22Rv1 (cell line): ENCODE measurements at regions not wholly inside any gene's neighbourhood (a gene's known extent, or its start where the extent isn't known, plus 50 kb on each side); places are given as distances from the start of the nearest gene placed in this dataset.

Experiments
- H3K27ac ChIP-seq: fragments of 450-650 bp; 2 replicates; pipeline ENCODE4 v1.5.1; 2017
- CTCF ChIP-seq: fragments of 450-650 bp; IDR thresholded peaks from 2 replicates; pipeline ENCODE4 v1.5.1; 2017; ENCODE audit warnings: mild to moderate bottlenecking
- ZFX ChIP-seq: fragments of 450-650 bp; IDR thresholded peaks from 2 replicates; pipeline ENCODE4 v1.6.1; 2017; ENCODE audit warnings: antibody characterized with exemption, borderline replicate concordance

GRCh38 chr11:92154110-92154509 lies 70.5 kb upstream of the FAT3 start:
- no peak for TF ChIP-seq ZFX
- TF ChIP-seq CTCF, result no peak
- no peak overlapping the region for H3K27ac ChIP-seq

DNA sequence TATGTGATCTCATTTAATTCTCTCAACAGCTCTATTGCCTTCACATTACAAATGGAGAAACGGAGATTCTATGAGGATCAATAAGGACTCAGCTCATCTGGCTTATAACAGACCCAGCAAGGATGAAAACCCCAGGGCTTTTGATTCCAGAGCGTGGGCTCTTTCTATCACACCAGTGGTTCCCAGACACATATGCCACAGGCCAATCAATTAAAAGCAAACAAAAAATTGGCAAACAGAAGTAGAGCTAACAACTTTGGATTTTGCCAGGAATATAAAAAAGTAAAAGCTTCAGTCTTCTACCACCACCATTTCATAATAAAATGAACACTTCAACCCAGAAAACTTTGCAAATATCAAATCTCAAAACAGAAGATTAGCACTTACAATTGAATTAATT lies 71.1 kb upstream of the FAT3 start:
- H3K27ac ChIP-seq, result no peak overlapping the region

GRCh38 chr11:92152245-92152644 lies 72.4 kb upstream of the FAT3 start:
- H3K27ac ChIP-seq, result no peak overlapping the region
- no peak; the same call in 1 of the 2 replicates for TF ChIP-seq CTCF
- no peak for TF ChIP-seq ZFX

More for the DNA sequence above, 71.1 kb upstream of the FAT3 start:
- TF ChIP-seq ZFX, result no peak

DNA sequence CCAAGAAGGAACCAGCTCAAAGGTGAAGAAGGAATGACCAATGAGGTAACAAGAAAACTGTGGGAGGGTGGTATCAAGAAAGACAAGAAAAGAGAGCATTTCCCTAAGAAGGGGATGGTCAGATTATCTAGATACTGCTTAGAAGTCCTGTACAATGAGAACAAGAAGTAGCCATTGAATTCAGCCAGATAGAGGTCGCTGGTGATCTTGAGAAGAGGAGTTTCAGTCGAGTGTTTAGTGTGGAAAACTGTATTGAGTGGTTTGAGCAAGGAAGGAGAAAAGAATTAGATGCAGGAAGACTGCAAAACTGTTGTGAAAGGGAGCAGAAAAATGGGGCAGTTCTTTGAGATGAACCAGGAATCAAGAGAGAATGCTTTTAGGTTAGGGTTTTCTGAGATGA lies 74.6 kb upstream of the FAT3 start:
- TF ChIP-seq CTCF (no peak), ZFX (no peak)
- no peak overlapping the region for H3K27ac ChIP-seq

DNA sequence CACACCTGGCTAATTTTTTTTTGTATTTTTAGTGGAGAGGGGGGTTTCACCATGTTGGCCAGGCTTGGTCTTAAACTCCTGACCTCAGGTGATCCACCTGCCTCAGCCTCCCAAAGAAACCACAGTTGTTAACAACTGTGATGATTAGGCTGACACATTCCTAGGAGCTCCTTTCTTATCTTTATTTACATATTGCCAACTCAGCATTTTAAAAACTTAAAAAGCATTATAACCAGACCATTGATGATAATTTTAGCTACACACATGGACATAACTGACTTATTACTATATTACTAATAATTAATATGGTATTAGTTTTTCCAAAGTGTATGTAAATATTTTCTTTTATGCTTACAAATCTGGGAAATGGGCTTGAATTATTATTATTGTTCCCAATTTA lies 82.9 kb upstream of the FAT3 start:
- no peak overlapping the region for H3K27ac ChIP-seq
- TF ChIP-seq ZFX (no peak), CTCF (no peak)

GRCh38 chr11:92141159-92141558 lies 83.5 kb upstream of the FAT3 start:
- H3K27ac ChIP-seq, result no peak overlapping the region
- TF ChIP-seq CTCF (no peak), ZFX (no peak)

DNA sequence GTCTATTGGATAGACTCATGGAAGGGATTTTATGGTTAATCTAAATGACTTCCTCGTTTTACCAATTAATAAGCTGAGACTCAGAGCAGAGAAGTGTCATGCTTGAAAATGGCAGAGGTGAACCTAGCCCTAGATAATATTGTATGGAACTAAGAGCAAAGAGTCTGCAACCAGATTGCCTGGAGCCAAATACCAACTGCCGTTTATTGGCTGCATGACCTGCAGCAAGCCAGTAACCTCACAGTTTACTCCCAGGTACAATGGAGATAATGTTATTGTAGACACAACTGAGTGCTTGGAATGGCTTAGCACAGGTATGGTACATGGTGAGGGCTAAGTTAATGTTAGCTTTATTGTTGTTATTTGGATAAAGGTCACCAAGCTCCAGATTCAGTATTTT lies 84.6 kb upstream of the FAT3 start:
- no peak for TF ChIP-seq CTCF
- TF ChIP-seq ZFX, result no peak

GRCh38 chr11:92138296-92138695 lies 86.3 kb upstream of the FAT3 start:
- TF ChIP-seq CTCF (no peak), ZFX (no peak)
- H3K27ac ChIP-seq, result no peak overlapping the region

More for the DNA sequence above, 84.6 kb upstream of the FAT3 start:
- H3K27ac ChIP-seq, result no peak overlapping the region
